ENCODE measurements at regions not wholly inside any gene's neighbourhood (a gene's known extent, or its start where the extent isn't known, plus 50 kb on each side); places are given as distances from the start of the nearest gene placed in this dataset.

DNA sequence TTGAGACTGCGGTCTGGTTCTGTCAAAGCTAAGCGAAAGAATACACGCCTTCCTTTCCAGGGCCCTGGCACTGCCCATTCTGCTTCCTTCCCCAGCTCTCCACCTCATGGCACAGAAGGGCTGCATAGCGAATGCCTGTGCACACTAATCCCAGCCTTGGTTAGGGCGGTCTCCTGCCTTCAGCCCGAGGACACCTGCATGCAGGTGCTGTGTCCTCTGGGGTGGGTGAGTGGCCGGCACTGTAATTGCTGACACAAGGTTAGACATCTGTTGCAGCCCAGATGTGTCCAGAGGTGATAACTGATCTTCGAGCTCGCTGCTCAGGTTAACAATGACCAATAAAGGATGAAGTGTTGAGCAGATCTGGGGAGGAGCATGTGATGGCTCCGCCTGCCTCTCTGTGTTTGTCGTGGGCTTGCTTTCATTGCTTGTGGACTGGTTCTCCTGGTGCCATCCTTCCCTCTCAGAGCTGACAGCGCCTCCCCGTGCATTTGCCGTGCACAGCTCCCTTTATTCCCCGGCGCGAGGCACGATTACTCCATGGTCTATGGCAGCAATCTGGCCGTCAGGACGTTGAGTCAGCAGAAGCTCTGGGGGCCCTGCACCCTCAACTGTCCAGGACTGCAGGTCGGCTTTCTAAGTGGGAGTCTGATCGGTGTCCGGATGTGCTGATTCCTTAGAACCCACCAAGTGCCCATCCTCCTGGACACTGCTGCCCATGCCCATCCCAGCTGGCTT lies 1088.2 kb downstream of the BRD1 start:
- Histone ChIP-seq H2AFZ (ENCODE audit: low read length) (no peak overlapping the region), H3K4me3 (ENCODE audit: low read length, poor library complexity, severe bottlenecking) (no peak overlapping the region), H3K9me3 (ENCODE audit: insufficient read depth, low read depth, low read length) (peaks cover 14% of the 10 kb centered on the region; the same call in 1 of the 2 replicates), H3K27me3 (ENCODE audit: insufficient read depth, low read length, poor library complexity, severe bottlenecking) (no peaks in the 10 kb centered on the region), H4K20me1 (ENCODE audit: insufficient read depth, low read length, poor library complexity, severe bottlenecking) (no peaks in the 10 kb centered on the region), H3K9ac (ENCODE audit: low read depth, low read length, poor library complexity, severe bottlenecking) (no peak overlapping the region), H3F3A (ENCODE audit: low read depth) (no peaks in the 10 kb centered on the region), H3K4me1 (ENCODE audit: insufficient read depth, low read length, poor library complexity, severe bottlenecking) (no peaks in the 10 kb centered on the region), H3K4me2 (ENCODE audit: low read depth, low read length, poor library complexity, severe bottlenecking) (no peak overlapping the region), H3K79me2 (ENCODE audit: insufficient read depth, low read length) (no peaks in the 10 kb centered on the region), H3K9me2 (replicated peaks; ENCODE audit: low read depth, low read length) (no peaks in the 10 kb centered on the region), H3K36me3 (ENCODE audit: insufficient read depth, low read length) (no peaks in the 10 kb centered on the region)
- TF ChIP-seq EZH2phosphoT487 (IDR thresholded peaks at IDR 0.05; ENCODE audit: borderline replicate concordance) (no peak), CTCF (conservative IDR thresholded peaks at IDR 0.05; ENCODE audit: low read length) (no peak)

GRCh38 chr22:48738204-48738980 lies 1089.3 kb downstream of the BRD1 start:
- Histone ChIP-seq H2AFZ (ENCODE audit: low read length) (no peak overlapping the region), H3F3A (ENCODE audit: low read depth) (no peaks in the 10 kb centered on the region), H3K9me3 (ENCODE audit: insufficient read depth, low read depth, low read length) (peaks cover 15% of the 10 kb centered on the region; the same call in 1 of the 2 replicates), H3K4me1 (ENCODE audit: insufficient read depth, low read length, poor library complexity, severe bottlenecking) (no peaks in the 10 kb centered on the region), H3K79me2 (ENCODE audit: insufficient read depth, low read length) (no peaks in the 10 kb centered on the region), H3K27me3 (ENCODE audit: insufficient read depth, low read length, poor library complexity, severe bottlenecking) (no peaks in the 10 kb centered on the region), H3K4me2 (ENCODE audit: low read depth, low read length, poor library complexity, severe bottlenecking) (no peak overlapping the region), H3K4me3 (ENCODE audit: low read length, poor library complexity, severe bottlenecking) (no peak overlapping the region), H3K9me2 (replicated peaks; ENCODE audit: low read depth, low read length) (no peaks in the 10 kb centered on the region), H4K20me1 (ENCODE audit: insufficient read depth, low read length, poor library complexity, severe bottlenecking) (no peaks in the 10 kb centered on the region), H3K36me3 (ENCODE audit: insufficient read depth, low read length) (no peaks in the 10 kb centered on the region), H3K9ac (ENCODE audit: low read depth, low read length, poor library complexity, severe bottlenecking) (no peak overlapping the region)
- TF ChIP-seq CTCF (conservative IDR thresholded peaks at IDR 0.05; ENCODE audit: low read length): no peak

- Histone ChIP-seq H3K9ac (ENCODE audit: low read depth, low read length, poor library complexity, severe bottlenecking) (no peak overlapping the region), H3K9me2 (replicated peaks; ENCODE audit: low read depth, low read length) (no peaks in the 10 kb centered on the region), H3K4me2 (ENCODE audit: low read depth, low read length, poor library complexity, severe bottlenecking) (no peak overlapping the region), H3K27me3 (ENCODE audit: insufficient read depth, low read length, poor library complexity, severe bottlenecking) (no peaks in the 10 kb centered on the region), H3K9me3 (ENCODE audit: insufficient read depth, low read depth, low read length) (peaks cover 15% of the 10 kb centered on the region; the same call in 1 of the 2 replicates), H4K20me1 (ENCODE audit: insufficient read depth, low read length, poor library complexity, severe bottlenecking) (no peaks in the 10 kb centered on the region), H2AFZ (ENCODE audit: low read length) (no peak overlapping the region), H3K4me3 (ENCODE audit: low read length, poor library complexity, severe bottlenecking) (no peak overlapping the region), H3K79me2 (ENCODE audit: insufficient read depth, low read length) (no peaks in the 10 kb centered on the region), H3K4me1 (ENCODE audit: insufficient read depth, low read length, poor library complexity, severe bottlenecking) (no peaks in the 10 kb centered on the region), H3F3A (ENCODE audit: low read depth) (no peaks in the 10 kb centered on the region), H3K36me3 (ENCODE audit: insufficient read depth, low read length) (no peaks in the 10 kb centered on the region)
- TF ChIP-seq EZH2phosphoT487 (IDR thresholded peaks at IDR 0.05; ENCODE audit: borderline replicate concordance) (no peak), CTCF (conservative IDR thresholded peaks at IDR 0.05; ENCODE audit: low read length) (no peak)
Measured at GRCh38 chr22:48737461-48738203, 1090.0 kb downstream of the BRD1 start.
